ENCODE measurements at regions not wholly inside any gene's neighbourhood (a gene's known extent, or its start where the extent isn't known, plus 50 kb on each side); places are given as distances from the start of the nearest gene placed in this dataset.

GRCh38 chr13:110046811-110047210 lies 260.1 kb downstream of the COL4A1 start:
- TF ChIP-seq CTCF (IDR thresholded peaks at IDR 0.05) (no peak), POLR2AphosphoS5 (IDR thresholded peaks at IDR 0.05) (no peak), POLR2A (IDR thresholded peaks at IDR 0.05) (no peak)

Data from gastroesophageal sphincter (tissue), 3 donors.